ENCODE measurements at regions not wholly inside any gene's neighbourhood (a gene's known extent, or its start where the extent isn't known, plus 50 kb on each side); places are given as distances from the start of the nearest gene placed in this dataset.

DNA sequence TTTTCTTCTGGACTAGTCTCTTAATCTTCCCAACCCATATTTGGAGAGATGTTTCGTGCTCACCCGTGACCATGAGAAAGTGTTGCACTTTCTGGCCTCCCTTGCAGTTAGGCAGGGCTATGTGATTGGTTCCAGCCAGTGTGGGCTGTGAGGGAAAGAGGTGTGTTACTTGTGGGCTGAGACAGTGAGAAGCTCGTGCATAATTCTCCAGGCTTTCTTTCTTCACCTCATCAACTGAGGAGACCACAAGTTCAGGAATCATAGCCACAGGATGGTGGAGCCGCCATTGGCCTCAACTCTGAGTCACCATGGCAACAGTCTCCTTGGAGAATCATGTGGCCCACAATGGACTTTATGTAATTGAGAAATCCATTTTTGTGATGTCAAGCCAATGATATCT lies 57.5 kb upstream of the FUCA2 start:
- H3K4me1 ChIP-seq = no peaks in the 10 kb centered on the region
- intact Hi-C loops (cut with DNase I) = no loop called here
- ATAC-seq = peak in 1 of 4 donors; percentile 16
- no peak overlapping the region for H3K4me3 ChIP-seq
- DNase-seq = no peak
- 43 to 69% (median 45%) methylated on average over 4 of the region's 4 CpGs for WGBS, 3 donors
- TF ChIP-seq, protein P1, sequence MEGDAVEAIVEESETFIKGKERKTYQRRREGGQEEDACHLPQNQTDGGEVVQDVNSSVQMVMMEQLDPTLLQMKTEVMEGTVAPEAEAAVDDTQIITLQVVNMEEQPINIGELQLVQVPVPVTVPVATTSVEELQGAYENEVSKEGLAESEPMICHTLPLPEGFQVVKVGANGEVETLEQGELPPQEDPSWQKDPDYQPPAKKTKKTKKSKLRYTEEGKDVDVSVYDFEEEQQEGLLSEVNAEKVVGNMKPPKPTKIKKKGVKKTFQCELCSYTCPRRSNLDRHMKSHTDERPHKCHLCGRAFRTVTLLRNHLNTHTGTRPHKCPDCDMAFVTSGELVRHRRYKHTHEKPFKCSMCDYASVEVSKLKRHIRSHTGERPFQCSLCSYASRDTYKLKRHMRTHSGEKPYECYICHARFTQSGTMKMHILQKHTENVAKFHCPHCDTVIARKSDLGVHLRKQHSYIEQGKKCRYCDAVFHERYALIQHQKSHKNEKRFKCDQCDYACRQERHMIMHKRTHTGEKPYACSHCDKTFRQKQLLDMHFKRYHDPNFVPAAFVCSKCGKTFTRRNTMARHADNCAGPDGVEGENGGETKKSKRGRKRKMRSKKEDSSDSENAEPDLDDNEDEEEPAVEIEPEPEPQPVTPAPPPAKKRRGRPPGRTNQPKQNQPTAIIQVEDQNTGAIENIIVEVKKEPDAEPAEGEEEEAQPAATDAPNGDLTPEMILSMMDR (IDR thresholded peaks at IDR 0.05) = no peak
- no peaks in the 10 kb centered on the region for H3K36me3 ChIP-seq (ENCODE audit: insufficient read depth in 1 of 2, low read depth in 1 of 2)
- no peaks in the 10 kb centered on the region for H3K9me3 ChIP-seq
- H3K27ac ChIP-seq = no peak overlapping the region
- no peaks in the 10 kb centered on the region for H3K27me3 ChIP-seq (ENCODE audit: insufficient read depth in 3 of 3, low read length in 2 of 3)

DNA sequence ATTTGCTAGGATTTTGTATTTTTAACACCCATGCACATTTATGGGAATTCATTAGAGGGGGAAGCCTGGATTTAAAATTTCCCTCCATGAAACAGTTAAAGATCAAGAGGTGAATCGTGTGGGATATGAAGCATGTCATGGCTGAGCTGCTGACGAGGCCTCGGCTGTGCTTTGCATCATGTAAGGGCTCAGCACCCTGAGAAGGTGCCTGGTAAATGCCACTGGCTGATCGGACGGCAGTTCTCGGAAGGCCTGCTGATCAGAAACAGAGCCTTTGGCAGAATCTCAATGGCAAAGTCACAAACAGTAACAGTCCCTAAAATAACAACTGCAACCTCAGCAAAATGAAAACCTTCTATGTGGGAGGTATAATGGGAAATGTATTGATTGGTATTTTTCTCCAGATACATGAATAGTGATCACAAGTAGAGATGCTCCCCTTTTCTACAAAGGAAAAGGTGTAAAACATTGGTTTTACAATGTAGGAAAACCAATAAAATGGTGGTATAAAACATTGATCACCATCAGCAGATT lies 53.0 kb upstream of the FUCA2 start:
- WGBS, 3 donors = 36 to 40% (median 37%) methylated on average over 6 of the region's 6 CpGs
- intact Hi-C loops (cut with DNase I) = no loop called here
- no peaks in the 10 kb centered on the region for H3K4me1 ChIP-seq
- DNase-seq = no peak
- peak in 1 of 4 donors; percentile 36 for ATAC-seq
- TF ChIP-seq, protein P1 (IDR thresholded peaks at IDR 0.05) = no peak
- no peaks in the 10 kb centered on the region for H3K9me3 ChIP-seq
- H3K27ac ChIP-seq = no peak overlapping the region
- H3K36me3 ChIP-seq (ENCODE audit: insufficient read depth in 1 of 2, low read depth in 1 of 2) = no peaks in the 10 kb centered on the region
- H3K4me3 ChIP-seq = no peak overlapping the region
- peaks cover 0 to 2% (median 0%) of the 10 kb centered on the region in 3 donors for H3K27me3 ChIP-seq (ENCODE audit: insufficient read depth in 3 of 3, low read length in 2 of 3)

GRCh38 chr6:143562143-143562542 lies 50.6 kb upstream of the FUCA2 start:
- intact Hi-C loops (cut with DNase I) = no loop called here

More at GRCh38 chr6:143562143-143562542, 50.6 kb upstream of the FUCA2 start:
- Histone ChIP-seq H3K9me3 (no peaks in the 10 kb centered on the region), H3K4me3 (no peak overlapping the region), H3K27ac (no peak overlapping the region), H3K36me3 (ENCODE audit: insufficient read depth in 1 of 2, low read depth in 1 of 2) (no peaks in the 10 kb centered on the region), H3K4me1 (no peaks in the 10 kb centered on the region), H3K27me3 (ENCODE audit: insufficient read depth in 3 of 3, low read length in 2 of 3) (peaks cover 0 to 2% (median 0%) of the 10 kb centered on the region in 3 donors)
- TF ChIP-seq, protein P1 (IDR thresholded peaks at IDR 0.05) = no peak
- WGBS, 3 donors = 80 to 85% (median 83%) methylated on average over 4 of the region's 4 CpGs
- ATAC-seq (no peak), DNase-seq (no peak)
